Activated CD8-positive, alpha-beta T cell treated with anti-CD3 and anti-CD28 coated beads for 36 hours (primary cell): ENCODE measurements at regions not wholly inside any gene's neighbourhood (a gene's known extent, or its start where the extent isn't known, plus 50 kb on each side); places are given as distances from the start of the nearest gene placed in this dataset.

ENCODE experiments used
- ATAC-seq: fragments of 200-7000 bp; cut with Tn5 transposase; one replicate; pipeline ENCODE4 v1.10.0; 2021; ENCODE audit warnings: mild to moderate bottlenecking, moderate library complexity
- CTCF ChIA-PET: fragments of 350-600 bp; sonication (Branson Sonifier 250); formaldehyde crosslinking; loops from one replicate; lab custom pipeline; 2021; ENCODE audit warnings: antibody characterized with exemption; lab: Charles Lee
- POLR2A ChIA-PET: fragments of 350-600 bp; sonication (Branson Sonifier 250); formaldehyde crosslinking; loops from one replicate; lab custom pipeline; 2021; ENCODE audit warnings: antibody characterized with exemption; lab: Charles Lee
- DNase-seq: peaks from one replicate; pipeline ENCODE4 v3.0.0-alpha.2; 2020
- H3K27ac Mint-ChIP-seq: one replicate; pipeline ENCODE4 v1.8.0; 2021; ENCODE audit warnings: mild to moderate bottlenecking, mixed read lengths
- H3K27me3 Mint-ChIP-seq: one replicate; pipeline ENCODE4 v1.8.0; 2021; ENCODE audit warnings: mixed read lengths
- H3K36me3 Mint-ChIP-seq: one replicate; pipeline ENCODE4 v1.8.0; 2021; ENCODE audit warnings: low read depth, mixed read lengths
- H3K4me1 Mint-ChIP-seq: one replicate; pipeline ENCODE4 v1.8.0; 2021; ENCODE audit warnings: low read depth, mixed read lengths
- H3K4me3 Mint-ChIP-seq: one replicate; pipeline ENCODE4 v1.8.0; 2021; ENCODE audit warnings: mild to moderate bottlenecking, moderate library complexity, mixed read lengths
- H3K9me3 Mint-ChIP-seq: one replicate; pipeline ENCODE4 v1.8.0; 2021; ENCODE audit warnings: mixed read lengths
- intact Hi-C: fragments of 100-400 bp; cut with micrococcal nuclease; formaldehyde crosslinking; loops from one replicate; pipeline ENCODE4 v1.10.0; 2022
- TF ChIP-seq, protein P1 (sequence below): fragments of 200-600 bp; IDR thresholded peaks from one replicate; pipeline ENCODE4 v1.8.0; 2022; ENCODE audit warnings: antibody characterized with exemption, mild to moderate bottlenecking

DNA sequence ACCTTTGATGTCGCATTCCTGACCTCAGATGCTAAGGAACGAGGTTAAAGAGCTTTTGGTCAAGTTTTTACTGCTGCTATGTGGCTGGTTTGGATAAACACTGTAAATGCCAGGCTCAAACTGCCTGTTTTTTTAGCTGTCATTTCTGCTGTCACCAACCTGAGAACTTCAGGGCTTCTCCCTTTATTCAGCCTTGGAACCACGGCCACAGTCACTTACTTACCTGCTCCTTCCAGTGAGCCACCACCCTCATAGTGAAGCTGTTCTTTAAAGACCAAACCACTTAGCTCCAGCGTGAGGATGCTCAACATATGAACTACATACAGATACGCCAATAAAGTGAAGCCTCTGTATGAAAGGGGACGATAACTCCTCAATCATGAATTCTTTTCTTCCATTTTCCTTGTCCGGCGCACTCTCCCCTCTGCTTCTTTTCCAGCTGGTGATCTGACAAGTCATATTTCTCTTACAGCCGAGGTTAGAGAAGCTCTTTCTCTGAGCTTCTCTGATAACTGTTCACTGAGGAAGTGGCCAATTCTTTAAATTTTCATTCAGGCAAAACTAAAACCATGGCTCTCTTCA is 152.8 kb upstream of the ANK2 start:
- no peaks in the 10 kb centered on the region for H3K4me1 Mint-ChIP-seq
- TF ChIP-seq, protein P1, sequence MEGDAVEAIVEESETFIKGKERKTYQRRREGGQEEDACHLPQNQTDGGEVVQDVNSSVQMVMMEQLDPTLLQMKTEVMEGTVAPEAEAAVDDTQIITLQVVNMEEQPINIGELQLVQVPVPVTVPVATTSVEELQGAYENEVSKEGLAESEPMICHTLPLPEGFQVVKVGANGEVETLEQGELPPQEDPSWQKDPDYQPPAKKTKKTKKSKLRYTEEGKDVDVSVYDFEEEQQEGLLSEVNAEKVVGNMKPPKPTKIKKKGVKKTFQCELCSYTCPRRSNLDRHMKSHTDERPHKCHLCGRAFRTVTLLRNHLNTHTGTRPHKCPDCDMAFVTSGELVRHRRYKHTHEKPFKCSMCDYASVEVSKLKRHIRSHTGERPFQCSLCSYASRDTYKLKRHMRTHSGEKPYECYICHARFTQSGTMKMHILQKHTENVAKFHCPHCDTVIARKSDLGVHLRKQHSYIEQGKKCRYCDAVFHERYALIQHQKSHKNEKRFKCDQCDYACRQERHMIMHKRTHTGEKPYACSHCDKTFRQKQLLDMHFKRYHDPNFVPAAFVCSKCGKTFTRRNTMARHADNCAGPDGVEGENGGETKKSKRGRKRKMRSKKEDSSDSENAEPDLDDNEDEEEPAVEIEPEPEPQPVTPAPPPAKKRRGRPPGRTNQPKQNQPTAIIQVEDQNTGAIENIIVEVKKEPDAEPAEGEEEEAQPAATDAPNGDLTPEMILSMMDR, result no peak
- no peak overlapping the region for H3K4me3 Mint-ChIP-seq
- ChIA-PET POLR2A (interaction anchor here (0.9 kb wide), 1 partner anchor 11 kb away, joined by 3 read pairs; no protein-coding TSS in a partner anchor), CTCF (interaction anchor here (1.0 kb wide), 1 partner anchor 42 kb away, joined by 4 read pairs; no protein-coding TSS in a partner anchor)
- no peaks in the 10 kb centered on the region for H3K36me3 Mint-ChIP-seq
- no peak for ATAC-seq
- no peak overlapping the region for H3K27ac Mint-ChIP-seq
- intact Hi-C loops, result no loop called here
- H3K9me3 Mint-ChIP-seq, result no peaks in the 10 kb centered on the region
- peaks cover 18% of the 10 kb centered on the region for H3K27me3 Mint-ChIP-seq
- DNase-seq, result no peak

DNA sequence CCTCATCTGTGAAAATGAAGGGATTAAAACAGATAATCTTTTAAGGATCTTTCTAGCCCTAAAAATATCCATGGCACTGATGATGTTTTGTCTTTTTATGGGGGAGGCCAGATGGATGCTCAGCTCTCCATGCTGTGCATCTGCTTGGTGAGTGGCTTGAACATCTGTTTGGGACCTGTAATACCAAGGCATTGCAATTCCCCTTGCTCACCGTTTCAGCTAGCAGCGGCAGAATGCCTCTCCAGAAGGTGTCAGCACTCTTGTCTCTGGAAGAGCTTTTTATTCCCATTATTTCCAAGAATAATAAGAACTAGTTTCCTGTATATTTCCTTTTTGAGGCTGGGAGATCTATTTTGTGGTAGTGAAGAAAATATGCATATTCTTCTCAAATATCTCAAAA is 151.9 kb upstream of the ANK2 start:
- peaks cover 18% of the 10 kb centered on the region for H3K27me3 Mint-ChIP-seq
- H3K9me3 Mint-ChIP-seq, result no peaks in the 10 kb centered on the region
- no peak overlapping the region for H3K27ac Mint-ChIP-seq
- no peak overlapping the region for H3K4me3 Mint-ChIP-seq
- no peaks in the 10 kb centered on the region for H3K4me1 Mint-ChIP-seq
- TF ChIP-seq, protein P1, result no peak
- POLR2A ChIA-PET, result no interaction called here
- intact Hi-C loops, result no loop called here
- no peak for ATAC-seq
- no peak for DNase-seq
- H3K36me3 Mint-ChIP-seq, result no peaks in the 10 kb centered on the region
- CTCF ChIA-PET, result no interaction called here

- no peak overlapping the region for H3K27ac Mint-ChIP-seq
- H3K4me1 Mint-ChIP-seq, result no peaks in the 10 kb centered on the region
- no peaks in the 10 kb centered on the region for H3K36me3 Mint-ChIP-seq
- TF ChIP-seq, protein P1, result no peak
- peaks cover 18% of the 10 kb centered on the region for H3K27me3 Mint-ChIP-seq
- ATAC-seq, result no peak
- intact Hi-C loops, result no loop called here
- no peaks in the 10 kb centered on the region for H3K9me3 Mint-ChIP-seq
- ChIA-PET CTCF (no interaction called here), POLR2A (no interaction called here)
- H3K4me3 Mint-ChIP-seq, result no peak overlapping the region
- DNase-seq, result no peak
Observed at GRCh38 chr4:112898357-112899141, 150.9 kb upstream of the ANK2 start.

DNA sequence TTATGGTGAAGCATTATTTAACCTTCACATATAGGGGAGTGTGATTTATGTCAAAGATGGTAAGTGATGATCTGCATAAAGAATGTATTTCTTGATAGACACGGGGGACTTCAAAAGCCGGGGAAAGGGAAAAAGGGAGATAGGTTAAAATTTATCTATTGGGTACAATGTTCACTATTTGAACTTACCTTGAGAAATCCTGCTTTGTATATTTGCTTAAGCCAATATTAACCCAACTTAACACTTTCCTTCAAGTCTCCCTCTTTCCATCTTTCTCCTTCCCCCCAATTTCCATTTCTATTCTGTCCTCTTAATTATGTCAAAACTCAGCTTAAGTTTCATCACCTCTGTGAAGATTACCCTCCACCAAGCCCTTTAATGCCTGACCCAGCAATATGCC is 149.0 kb upstream of the ANK2 start:
- Mint-ChIP-seq H3K36me3 (no peaks in the 10 kb centered on the region), H3K27me3 (peaks cover 14% of the 10 kb centered on the region), H3K4me3 (no peak overlapping the region), H3K9me3 (no peaks in the 10 kb centered on the region), H3K27ac (no peak overlapping the region), H3K4me1 (no peaks in the 10 kb centered on the region)
- TF ChIP-seq, protein P1, result no peak
- intact Hi-C loops, result no loop called here
- CTCF ChIA-PET, result no interaction called here
- no peak for ATAC-seq
- POLR2A ChIA-PET, result no interaction called here
- DNase-seq, result no peak

GRCh38 chr4:112901962-112902411 is 147.5 kb upstream of the ANK2 start:
- CTCF ChIA-PET, result interaction anchor here (1.1 to 1.5 kb wide), 2 partner anchors 9 to 12 kb away, joined by 3 to 6 read pairs; no protein-coding TSS in a partner anchor
- no peak overlapping the region for H3K4me3 Mint-ChIP-seq
- H3K27me3 Mint-ChIP-seq, result peaks cover 14% of the 10 kb centered on the region
- DNase-seq (no peak), ATAC-seq (no peak)
- no peaks in the 10 kb centered on the region for H3K36me3 Mint-ChIP-seq
- intact Hi-C loops, result no loop called here
- TF ChIP-seq, protein P1, result no peak
- H3K27ac Mint-ChIP-seq, result no peak overlapping the region
- POLR2A ChIA-PET, result no interaction called here
- no peaks in the 10 kb centered on the region for H3K4me1 Mint-ChIP-seq
- H3K9me3 Mint-ChIP-seq, result no peaks in the 10 kb centered on the region
